Ascending aorta (tissue), 2 donors: ENCODE measurements at regions not wholly inside any gene's neighbourhood (a gene's known extent, or its start where the extent isn't known, plus 50 kb on each side); places are given as distances from the start of the nearest gene placed in this dataset.

Source experiments
- DNase-seq, 2 donors: peaks; one replicate each; pipeline ENCODE4 v3.0.0-alpha.2; 2019; ENCODE audit warnings: low spot score in 2 of 2
- H3K27ac ChIP-seq, 2 donors: fragments of 200-600 bp; sonication (generic); one replicate each; pipeline ENCODE4 v1.5.1; 2016 to 2017; ENCODE audit warnings: mild to moderate bottlenecking in 1 of 2
- H3K27me3 ChIP-seq: fragments of 200-600 bp; sonication (generic); one replicate; pipeline ENCODE4 v1.5.1; 2017
- H3K36me3 ChIP-seq, 2 donors: fragments of 200-600 bp; sonication (generic); one replicate each; pipeline ENCODE4 v1.5.1; 2016
- H3K4me1 ChIP-seq, 2 donors: fragments of 200-600 bp; sonication (generic); one replicate each; pipeline ENCODE4 v1.5.1; 2016 to 2017; ENCODE audit warnings: mild to moderate bottlenecking in 1 of 2
- H3K4me3 ChIP-seq, 2 donors: fragments of 200-600 bp; sonication (generic); one replicate each; pipeline ENCODE4 v1.5.1; 2016 to 2017; ENCODE audit warnings: mild to moderate bottlenecking in 1 of 2
- H3K9me3 ChIP-seq, 2 donors: fragments of 200-600 bp; sonication (generic); one replicate each; pipeline ENCODE4 v1.5.1; 2016
- CTCF ChIP-seq, 3 experiments: fragments of 200-600 bp in 2 of 3; fragments of 450-650 bp in 1 of 3; sonication (generic) in 2 of 3; IDR thresholded peaks; one replicate each; pipeline ENCODE4 v1.5.1; 2016 to 2019; ENCODE audit warnings: antibody characterized with exemption in 3 of 3, mild to moderate bottlenecking in 1 of 3, moderate library complexity in 1 of 3
- intact Hi-C: fragments of 100-400 bp; cut with DNase I; formaldehyde crosslinking; loops from one replicate; pipeline ENCODE4 v1.15.1; 2023

- Histone ChIP-seq H3K9me3 (no peaks in the 10 kb centered on the region), H3K27me3 (no peaks in the 10 kb centered on the region), H3K27ac (no peak overlapping the region), H3K4me1 (no peaks in the 10 kb centered on the region), H3K36me3 (no peaks in the 10 kb centered on the region), H3K4me3 (no peak overlapping the region)
- no peak for TF ChIP-seq CTCF (IDR thresholded peaks at IDR 0.05)
- intact Hi-C loops: no loop called here
- DNase-seq: no peak
Measured at GRCh38 chr2:51368250-51368649, 336.3 kb upstream of the NRXN1 start.

- H3K36me3 ChIP-seq: no peaks in the 10 kb centered on the region
Measured at GRCh38 chr2:51350100-51350499, 318.2 kb upstream of the NRXN1 start.

GRCh38 chr2:51344886-51345285 is 313.0 kb upstream of the NRXN1 start:
- Histone ChIP-seq H3K27me3 (no peaks in the 10 kb centered on the region), H3K4me1 (no peaks in the 10 kb centered on the region), H3K4me3 (no peak overlapping the region), H3K36me3 (no peaks in the 10 kb centered on the region), H3K27ac (no peak overlapping the region), H3K9me3 (no peaks in the 10 kb centered on the region)
- TF ChIP-seq CTCF (IDR thresholded peaks at IDR 0.05): no peak
- intact Hi-C loops: no loop called here
- DNase-seq: no peak

More at GRCh38 chr2:51350100-51350499, 318.2 kb upstream of the NRXN1 start:
- H3K27me3 ChIP-seq: no peaks in the 10 kb centered on the region
- intact Hi-C loops: no loop called here
- no peak for TF ChIP-seq CTCF (IDR thresholded peaks at IDR 0.05)
- no peaks in the 10 kb centered on the region for H3K4me1 ChIP-seq
- H3K27ac ChIP-seq: no peak overlapping the region
- no peak for DNase-seq
- H3K4me3 ChIP-seq: no peak overlapping the region
- H3K9me3 ChIP-seq: no peaks in the 10 kb centered on the region

- intact Hi-C loops: no loop called here
- Histone ChIP-seq H3K27me3 (no peaks in the 10 kb centered on the region), H3K36me3 (no peaks in the 10 kb centered on the region), H3K4me1 (no peaks in the 10 kb centered on the region), H3K4me3 (no peak overlapping the region), H3K27ac (no peak overlapping the region), H3K9me3 (no peaks in the 10 kb centered on the region)
- DNase-seq: no peak
- no peak for TF ChIP-seq CTCF (IDR thresholded peaks at IDR 0.05)
Measured at GRCh38 chr2:51335087-51336058, 303.4 kb upstream of the NRXN1 start.

- H3K27me3 ChIP-seq: no peaks in the 10 kb centered on the region
- DNase-seq: no peak
- H3K27ac ChIP-seq: no peak overlapping the region
- H3K4me1 ChIP-seq: no peaks in the 10 kb centered on the region
- no peak overlapping the region for H3K4me3 ChIP-seq
- no peaks in the 10 kb centered on the region for H3K9me3 ChIP-seq
- TF ChIP-seq CTCF (IDR thresholded peaks at IDR 0.05): no peak
- intact Hi-C loops: no loop called here
- no peaks in the 10 kb centered on the region for H3K36me3 ChIP-seq
Measured at GRCh38 chr2:51329512-51329911, 297.6 kb upstream of the NRXN1 start.
